ENCODE measurements at regions not wholly inside any gene's neighbourhood (a gene's known extent, or its start where the extent isn't known, plus 50 kb on each side); places are given as distances from the start of the nearest gene placed in this dataset.

DNA sequence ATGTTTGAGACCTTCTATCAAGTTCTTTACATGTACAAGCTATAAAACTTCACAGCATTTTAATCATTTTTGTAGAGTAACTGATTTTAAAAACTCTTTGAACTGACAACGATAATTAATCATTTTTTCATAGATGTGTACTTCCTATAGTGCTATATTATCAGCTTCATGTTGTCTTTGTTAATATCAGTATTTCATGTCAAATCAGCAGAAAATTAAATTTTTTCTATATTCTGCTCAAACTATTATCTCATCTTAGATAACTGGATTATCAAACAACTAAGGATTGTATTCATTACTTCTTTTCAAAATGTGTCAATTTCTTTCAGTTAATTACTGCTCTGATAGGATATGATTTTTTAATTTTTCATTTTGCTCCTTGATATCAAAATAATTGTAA, 214.6 kb upstream of the RGS18 start:
- in situ Hi-C loops (cut with MboI; ENCODE audit: low sequenced_read_pairs): no loop called here

DNA sequence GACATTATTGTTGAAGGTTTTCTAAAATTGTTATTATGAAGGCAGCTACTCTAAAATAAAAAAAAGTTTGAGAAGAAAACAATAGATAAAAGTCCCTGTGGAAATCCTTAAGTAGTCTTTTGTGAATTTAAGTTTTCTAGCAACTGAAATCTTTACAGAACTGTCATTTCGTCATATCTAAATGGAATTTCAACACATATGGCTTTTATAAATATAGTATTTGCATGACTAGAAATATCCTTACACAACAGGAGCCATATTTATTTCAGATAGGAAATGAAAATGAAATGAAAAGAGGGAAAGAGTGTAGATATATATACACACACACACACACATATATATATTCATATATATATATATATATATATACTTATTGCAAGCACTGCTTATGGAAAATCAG, 204.7 kb upstream of the RGS18 start:
- in situ Hi-C loops (cut with MboI; ENCODE audit: low sequenced_read_pairs): no loop called here

DNA sequence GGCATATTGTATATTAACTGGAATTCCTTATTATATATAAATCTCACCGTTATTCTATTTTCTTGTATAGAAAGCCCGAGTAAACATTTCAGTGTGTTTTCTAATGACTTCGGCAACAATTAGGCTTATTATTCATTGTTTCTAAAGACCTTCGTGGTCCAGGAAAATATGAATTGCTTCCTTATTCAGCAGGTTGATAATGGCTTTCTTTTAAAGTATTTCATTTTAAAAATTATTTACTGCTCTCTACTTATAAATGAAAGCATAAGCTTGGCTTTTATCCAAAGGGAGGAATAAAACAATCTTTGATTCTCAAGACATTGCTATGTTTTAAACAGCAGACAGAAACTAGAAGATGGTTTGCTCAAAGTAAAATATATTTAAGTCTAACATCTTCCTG, 198.4 kb upstream of the RGS18 start:
- in situ Hi-C loops (cut with MboI; ENCODE audit: low sequenced_read_pairs): no loop called here

DNA sequence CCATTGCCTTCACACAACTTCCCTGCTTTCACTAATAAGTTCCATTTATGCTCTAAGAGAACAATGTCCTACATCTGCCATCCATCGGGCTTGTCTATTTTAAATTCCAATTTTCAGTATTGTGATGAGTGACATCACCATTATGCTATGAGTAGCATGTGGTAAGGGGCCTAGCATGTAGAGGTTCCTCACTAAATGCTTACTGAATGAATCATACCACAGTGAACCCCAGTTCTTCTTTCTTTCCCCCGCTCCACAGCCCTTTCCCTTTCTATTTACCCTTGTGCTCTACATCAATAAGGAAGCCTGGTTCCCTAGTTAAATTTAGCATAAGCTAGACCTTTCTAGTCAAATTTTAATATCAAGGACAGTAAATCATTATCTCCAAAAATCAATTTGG, 195.0 kb upstream of the RGS18 start:
- in situ Hi-C loops (cut with MboI; ENCODE audit: low sequenced_read_pairs): no loop called here

DNA sequence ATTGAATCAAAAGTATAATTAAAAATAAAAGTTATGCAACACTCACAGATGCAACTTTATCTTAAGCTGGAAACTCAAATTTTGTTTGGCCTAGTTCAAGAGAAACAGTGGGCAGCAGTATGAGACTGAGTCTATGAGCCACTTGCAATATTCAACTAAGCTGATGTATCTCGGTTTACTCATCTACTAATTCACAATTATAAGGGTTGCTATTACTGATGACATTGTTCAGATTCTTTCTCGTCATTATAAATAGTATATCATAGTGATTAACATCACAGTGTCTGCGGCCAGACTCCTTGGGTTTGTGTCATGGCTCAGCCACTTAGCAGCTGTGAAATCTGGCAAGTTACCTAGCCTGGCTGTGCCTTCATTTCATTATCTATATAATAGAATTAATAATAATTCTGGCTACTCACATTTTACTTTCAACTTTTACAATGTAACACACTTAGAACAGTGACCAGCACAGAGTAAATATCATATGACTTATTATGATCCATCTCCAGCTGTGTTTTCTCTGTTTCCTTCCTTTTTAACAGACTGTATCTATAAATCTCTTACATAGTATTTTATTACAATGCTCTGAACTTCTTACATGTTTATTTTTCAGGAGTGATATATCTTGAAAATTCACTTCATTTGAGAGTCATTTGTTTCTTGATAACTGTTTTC, 194.3 kb upstream of the RGS18 start:
- in situ Hi-C loops (cut with MboI; ENCODE audit: low sequenced_read_pairs): no loop called here

DNA sequence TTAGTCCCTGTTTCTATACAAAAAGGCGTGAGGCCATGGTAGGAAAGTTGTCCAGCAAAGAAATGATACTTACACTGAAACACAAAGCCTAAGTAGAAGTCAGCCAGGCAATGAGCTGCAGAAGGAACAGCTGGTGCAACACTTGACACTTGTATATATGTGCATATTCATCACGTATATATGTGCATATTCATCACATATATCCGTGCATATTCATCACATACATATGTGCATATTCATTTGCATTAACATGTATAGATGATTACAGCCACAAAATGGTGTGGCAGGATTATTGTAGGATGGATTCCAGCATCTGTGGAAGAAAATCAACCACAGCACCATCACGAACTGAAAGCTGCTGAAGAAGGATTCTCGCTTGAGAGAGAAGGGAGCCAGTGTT, 189.0 kb upstream of the RGS18 start:
- in situ Hi-C loops (cut with MboI; ENCODE audit: low sequenced_read_pairs): no loop called here

DNA sequence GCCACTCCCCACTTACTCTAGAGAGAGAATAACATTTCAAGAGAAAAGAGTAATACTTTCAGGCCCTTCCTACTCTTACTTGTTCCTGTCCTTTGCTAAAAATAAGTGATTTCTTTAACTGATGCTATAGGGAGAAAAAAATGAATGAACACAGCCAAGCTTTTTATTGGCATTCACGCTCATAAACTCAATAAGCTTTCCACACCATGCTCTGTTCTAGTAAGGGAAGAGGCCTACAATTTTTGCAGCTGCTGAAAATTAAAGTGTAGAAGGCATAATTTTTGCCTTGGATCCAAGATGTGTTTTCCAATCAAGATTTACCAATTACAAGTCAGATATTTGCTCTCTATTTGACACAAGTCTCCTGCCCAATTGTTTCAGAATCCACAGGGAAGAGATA, 188.1 kb upstream of the RGS18 start:
- in situ Hi-C loops (cut with MboI; ENCODE audit: low sequenced_read_pairs): no loop called here

DNA sequence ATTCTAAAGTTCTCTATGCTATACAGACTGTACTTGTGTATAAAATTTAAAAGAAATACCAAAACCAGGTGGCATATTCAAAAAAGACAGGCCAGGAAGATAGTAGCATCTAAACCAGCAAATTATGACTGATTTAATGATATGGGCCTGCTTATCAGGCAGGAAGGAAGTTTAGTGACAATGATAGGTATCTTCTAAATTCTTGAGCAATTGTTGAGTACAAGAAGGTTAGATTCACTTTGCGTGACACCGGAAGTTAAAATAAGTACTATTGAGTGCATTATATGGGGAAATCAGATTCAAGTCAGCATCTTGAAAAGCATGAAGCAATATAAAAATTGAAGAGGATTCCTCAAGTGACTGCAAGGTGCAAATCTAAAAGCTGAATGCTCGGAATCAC, 186.8 kb upstream of the RGS18 start:
- in situ Hi-C loops (cut with MboI; ENCODE audit: low sequenced_read_pairs): no loop called here

DNA sequence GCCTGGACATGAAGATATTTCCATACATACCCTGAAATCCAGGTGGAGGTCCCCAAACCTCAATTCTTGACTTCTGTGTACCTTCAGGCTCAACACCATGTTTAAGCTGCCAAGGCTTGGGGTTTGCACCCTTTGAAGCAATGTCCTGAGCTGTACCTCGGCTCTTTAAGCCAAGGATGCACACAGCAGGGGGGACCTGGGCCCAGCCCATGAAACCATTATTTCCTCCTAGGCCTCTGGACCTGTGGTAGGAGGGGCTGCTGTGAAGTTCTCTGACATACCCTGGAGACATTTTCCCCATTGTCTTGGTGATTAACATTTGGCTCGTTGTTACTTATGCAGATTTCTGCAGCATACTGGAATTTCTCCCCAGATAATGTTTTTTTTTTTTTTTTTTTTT, 184.3 kb upstream of the RGS18 start:
- in situ Hi-C loops (cut with MboI; ENCODE audit: low sequenced_read_pairs): no loop called here

DNA sequence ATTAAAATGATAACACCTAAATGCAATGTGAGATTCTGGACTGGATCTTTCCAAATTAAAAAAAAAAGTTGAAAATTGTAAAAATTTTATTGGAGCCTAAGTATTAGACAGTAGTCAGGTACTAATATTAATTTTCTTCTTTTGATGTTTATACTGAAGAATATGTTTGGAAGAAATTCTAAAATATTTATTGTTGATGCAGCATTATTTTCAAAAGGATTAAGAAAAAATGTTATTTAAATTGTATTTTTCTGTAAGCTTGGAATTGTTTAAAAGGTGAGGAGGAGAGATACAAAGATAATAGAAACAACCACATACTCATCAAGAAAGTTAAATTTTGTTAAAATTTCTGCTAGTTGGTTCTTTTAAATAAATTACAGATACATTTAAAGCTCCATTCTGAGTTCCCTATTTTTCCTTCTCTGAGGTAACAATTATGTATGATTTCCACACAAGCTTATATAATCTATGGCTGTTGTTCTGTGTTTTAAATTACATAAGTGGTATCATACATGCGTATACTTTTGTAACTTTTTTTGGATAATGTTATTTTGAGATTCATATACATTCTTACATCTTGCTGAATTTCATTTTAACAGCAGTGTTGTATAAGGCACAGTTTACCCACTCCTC, 180.3 kb upstream of the RGS18 start:
- in situ Hi-C loops (cut with MboI; ENCODE audit: low sequenced_read_pairs): loop anchor here (25.0 kb wide), 1 partner anchor 459 kb away; no protein-coding TSS in a partner anchor

DNA sequence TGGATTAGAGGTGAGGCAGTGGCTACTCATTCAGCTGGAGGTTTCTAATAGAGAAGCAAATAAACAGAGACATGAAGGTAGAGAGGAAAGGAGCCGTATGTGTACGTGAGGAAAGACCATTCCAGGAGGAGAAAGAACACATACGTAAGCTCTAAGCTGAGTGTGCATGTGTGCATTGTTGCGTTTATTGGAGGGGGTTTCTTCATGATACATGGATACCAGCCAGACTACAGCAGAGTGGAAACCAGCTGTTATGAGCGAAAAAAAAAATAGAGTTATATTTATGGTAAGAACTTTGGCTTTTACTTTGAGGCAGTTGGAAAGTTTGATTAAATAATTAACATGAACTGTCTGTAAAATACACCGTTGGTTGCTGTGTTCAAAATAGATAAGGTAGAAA, 173.4 kb upstream of the RGS18 start:
- in situ Hi-C loops (cut with MboI; ENCODE audit: low sequenced_read_pairs): loop anchor here (25.0 kb wide), 1 partner anchor 452 kb away; no protein-coding TSS in a partner anchor

DNA sequence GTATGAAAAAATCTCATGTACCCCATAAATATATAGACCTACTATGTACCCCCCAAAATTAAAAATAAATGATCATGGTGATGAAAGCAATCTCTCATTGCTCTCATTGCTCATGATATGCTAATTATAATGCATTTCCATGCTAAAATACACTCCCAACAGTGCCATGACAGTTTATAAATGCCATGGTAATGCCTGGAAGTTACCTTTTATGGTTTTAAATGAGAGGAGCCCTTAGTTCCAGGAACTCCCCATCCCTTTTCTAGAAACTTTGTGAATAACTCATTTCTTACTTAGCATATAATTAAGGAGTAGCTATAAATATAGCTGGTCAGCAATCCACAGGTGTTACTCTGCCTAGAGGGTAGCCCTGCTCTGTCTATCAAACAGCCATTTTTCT, 166.1 kb upstream of the RGS18 start:
- in situ Hi-C loops (cut with MboI; ENCODE audit: low sequenced_read_pairs): loop anchor here (25.0 kb wide), 1 partner anchor 445 kb away; no protein-coding TSS in a partner anchor

DNA sequence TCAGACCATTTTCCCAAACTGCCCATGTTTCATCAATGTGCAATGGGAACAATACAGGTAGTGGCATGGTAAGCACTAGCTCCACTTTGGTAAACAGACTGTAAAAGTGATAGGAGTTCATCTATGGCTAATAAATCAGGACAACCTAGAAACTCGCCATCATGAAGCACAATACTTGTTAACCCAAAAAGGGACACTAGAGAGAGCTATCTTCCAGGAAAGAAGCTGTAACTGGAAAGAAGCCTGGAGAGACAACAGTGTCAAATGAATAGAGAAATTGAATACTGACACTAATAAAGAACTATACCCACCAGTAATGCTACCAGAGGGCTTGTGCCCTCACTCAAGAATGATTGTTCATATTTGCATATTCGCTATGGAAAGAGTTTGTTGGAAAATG, 164.7 kb upstream of the RGS18 start:
- in situ Hi-C loops (cut with MboI; ENCODE audit: low sequenced_read_pairs): loop anchor here (25.0 kb wide), 1 partner anchor 444 kb away; no protein-coding TSS in a partner anchor

DNA sequence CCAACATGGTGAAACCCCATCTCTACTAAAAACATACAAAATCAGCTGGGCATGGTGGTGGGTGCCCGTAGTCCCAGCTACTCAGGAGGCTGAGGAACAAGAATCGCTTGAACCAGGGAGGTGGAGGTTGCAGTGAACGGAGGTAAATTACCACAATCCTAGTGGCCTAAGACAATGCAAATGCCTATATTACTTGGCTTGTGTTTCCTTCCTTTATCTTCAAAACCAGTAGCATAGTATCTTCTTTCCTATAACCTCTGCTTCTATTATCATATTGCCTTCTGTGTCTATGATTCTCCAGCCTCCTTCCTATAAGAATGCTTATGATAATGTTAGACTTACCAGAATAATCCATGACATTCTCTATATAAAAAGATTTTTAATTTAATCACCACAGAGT, 156.2 kb upstream of the RGS18 start:
- in situ Hi-C loops (cut with MboI; ENCODE audit: low sequenced_read_pairs): no loop called here

DNA sequence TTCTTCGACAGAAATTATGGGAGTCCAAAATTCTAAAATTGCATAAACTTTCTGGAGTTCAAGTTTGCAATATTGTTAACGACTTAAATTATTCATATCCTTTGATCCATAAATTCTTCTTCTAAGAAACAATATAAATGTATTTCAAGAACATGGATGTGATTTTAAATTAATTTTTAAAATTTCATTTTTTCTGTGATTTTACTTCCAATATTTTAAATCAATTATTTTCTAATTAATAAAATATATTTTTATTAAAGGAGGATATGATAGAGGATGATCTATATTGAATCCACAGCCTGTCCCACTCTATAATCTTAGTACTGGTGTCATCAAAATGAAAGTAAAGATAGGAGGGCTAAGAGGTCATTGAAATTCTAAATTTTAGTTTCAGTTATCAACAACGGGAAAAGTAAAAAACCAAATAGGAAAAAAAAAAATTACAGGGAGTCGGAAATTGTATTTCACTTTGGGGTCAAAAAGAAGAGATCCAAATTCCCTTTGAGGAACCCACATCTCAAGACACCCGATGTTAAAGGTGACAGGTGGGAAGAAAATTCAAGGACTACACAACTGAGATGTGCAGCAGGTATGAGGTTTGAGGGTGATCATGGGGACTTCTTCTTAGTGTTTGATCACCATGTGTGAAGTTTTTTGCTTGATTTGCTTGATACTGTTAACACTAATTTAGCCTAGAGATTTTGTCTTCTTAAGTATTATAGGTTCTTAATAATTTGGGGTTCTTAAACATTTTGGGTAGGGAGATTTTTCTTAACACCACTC, 154.8 kb upstream of the RGS18 start:
- in situ Hi-C loops (cut with MboI; ENCODE audit: low sequenced_read_pairs): no loop called here

DNA sequence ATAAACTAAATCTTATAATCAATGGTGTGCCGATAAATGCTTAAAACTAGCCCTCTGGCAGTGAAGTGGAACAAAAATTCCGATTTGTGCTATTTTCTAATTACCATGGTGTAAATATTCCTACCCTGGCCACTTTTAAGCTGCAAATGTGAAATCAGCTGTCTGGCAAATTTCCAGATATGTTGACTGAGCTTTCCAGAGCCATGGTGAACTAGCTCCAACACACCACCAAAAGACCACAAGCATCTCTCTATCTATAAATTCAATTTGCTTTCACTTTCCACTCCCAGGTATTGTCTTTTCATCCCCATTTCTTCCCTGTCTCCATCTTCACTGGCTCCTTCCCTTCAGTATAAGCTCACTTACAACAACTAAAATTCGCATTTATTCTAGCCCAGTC, 152.3 kb upstream of the RGS18 start:
- in situ Hi-C loops (cut with MboI; ENCODE audit: low sequenced_read_pairs): no loop called here

DNA sequence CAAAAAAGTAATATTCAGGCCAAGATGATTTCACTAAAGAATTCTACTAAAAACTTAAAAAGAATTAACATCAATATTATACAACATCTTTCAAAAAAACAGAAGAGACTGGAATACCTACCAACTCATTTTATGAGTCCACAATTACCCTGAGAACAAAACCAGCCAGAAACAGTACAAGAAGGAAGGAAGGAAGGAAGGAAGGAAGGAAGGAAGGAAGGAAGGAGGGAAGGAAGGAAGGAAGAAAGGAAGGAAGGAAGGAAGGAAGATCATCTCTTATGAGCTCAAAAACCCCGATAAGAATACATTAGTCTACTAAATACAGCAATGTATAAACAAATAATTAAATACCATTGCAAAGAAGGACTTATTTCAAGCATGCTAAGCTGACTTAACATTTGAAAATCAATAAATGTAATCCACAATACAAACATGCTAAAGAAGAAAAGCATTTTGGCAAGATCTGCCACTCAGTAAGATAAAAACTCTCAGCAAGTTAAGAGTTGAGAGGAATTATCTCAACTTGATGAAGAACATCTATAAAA, 149.9 kb upstream of the RGS18 start:
- in situ Hi-C loops (cut with MboI; ENCODE audit: low sequenced_read_pairs): no loop called here

DNA sequence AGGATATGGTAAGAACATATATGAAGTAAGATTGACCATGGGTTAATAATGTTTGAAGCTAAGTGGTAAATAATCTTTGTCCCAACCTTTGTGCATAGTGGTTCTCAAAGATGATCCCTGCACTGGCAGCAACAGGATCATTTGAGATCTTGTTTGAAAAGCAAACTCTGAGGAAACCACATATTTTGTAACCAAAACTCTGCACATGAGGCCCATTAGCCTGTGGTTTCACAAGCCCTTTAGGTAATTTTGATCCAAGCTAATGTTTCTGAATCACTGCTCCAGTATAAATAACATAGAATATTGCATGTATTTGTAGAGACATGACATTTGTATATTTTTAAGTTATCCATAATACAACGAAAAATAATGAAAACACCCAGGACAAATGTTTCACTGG, 147.9 kb upstream of the RGS18 start:
- in situ Hi-C loops (cut with MboI; ENCODE audit: low sequenced_read_pairs): no loop called here

DNA sequence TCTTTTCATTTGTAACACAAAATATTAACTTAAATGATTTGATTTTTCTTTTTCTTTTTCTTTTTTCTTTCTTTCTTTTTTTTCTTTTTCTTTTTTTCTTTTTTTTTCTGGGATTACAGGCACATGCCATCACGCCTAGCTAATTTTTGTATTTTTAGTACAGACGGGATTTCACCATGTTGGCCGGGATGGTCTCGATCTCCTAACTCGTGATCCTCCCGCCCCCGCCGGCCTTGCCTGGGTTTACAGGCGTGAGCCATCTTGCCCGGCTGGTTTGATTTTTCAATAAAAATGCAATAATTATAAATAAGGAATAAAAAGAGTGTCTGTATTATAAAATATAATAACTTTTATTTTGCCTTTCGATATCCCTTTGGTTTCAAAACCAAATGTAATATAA, 146.7 kb upstream of the RGS18 start:
- in situ Hi-C loops (cut with MboI; ENCODE audit: low sequenced_read_pairs): no loop called here

DNA sequence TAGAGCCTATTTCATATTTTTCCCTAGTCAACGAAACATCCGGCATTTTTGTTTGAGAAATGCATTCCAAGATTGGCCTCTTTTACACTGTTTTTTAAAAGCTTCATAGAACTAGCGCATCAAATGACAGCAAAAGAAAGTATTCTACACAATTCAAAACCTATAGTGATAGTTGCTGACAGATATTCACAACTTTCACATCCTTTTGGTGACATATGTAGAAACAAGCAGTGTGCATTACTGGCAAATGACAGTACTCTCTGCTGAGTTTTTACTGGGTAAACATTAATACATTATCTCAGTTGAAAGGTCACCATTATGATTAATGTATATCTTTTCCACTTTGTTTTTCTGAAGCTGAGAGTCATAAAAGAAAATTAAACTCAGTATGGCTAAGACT, 135.4 kb upstream of the RGS18 start:
- in situ Hi-C loops (cut with MboI; ENCODE audit: low sequenced_read_pairs): no loop called here

DNA sequence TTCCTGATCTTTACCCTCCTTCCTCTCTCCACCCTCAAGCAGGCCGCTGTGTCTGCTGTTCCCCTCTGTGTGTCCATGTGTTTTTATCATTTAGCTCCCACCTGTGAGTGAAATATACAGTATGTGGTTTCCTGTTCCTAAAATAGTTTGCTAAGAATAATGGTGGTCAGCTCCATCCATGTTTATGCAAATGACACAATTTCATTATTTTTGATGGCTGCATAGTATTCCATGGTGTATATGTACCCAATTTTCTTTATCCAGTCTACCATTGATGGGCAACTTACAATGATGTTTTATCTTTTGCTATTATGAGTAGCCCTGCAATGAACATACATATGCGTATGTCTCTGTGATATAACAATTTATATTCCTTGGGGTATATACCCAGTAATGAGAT, 133.4 kb upstream of the RGS18 start:
- in situ Hi-C loops (cut with MboI; ENCODE audit: low sequenced_read_pairs): no loop called here

DNA sequence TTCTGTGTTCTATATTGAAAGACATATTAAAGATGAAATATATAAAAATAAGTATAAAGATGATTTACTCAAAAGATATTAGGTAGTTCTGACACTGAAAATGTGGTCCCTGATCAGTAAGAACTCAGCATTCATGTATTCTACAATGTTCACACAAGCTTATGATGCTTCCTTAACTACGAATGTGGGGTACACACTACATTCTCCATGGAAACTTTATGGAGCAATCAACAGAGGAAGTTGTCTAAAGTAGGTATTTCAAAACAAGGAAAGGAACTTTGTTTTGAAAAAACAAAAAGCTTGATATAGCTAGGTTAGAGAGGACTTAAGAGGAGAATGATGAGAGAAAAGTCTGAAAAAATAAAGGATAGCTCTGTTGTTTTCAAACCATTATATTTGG, 119.7 kb upstream of the RGS18 start:
- in situ Hi-C loops (cut with MboI; ENCODE audit: low sequenced_read_pairs): no loop called here

All from HL-60/S4 (cell line).